ENCODE measurements at regions not wholly inside any gene's neighbourhood (a gene's known extent, or its start where the extent isn't known, plus 50 kb on each side); places are given as distances from the start of the nearest gene placed in this dataset.
A peak's percentile ranks its signal among the peaks of the same experiment; 100 is the strongest.

DNA sequence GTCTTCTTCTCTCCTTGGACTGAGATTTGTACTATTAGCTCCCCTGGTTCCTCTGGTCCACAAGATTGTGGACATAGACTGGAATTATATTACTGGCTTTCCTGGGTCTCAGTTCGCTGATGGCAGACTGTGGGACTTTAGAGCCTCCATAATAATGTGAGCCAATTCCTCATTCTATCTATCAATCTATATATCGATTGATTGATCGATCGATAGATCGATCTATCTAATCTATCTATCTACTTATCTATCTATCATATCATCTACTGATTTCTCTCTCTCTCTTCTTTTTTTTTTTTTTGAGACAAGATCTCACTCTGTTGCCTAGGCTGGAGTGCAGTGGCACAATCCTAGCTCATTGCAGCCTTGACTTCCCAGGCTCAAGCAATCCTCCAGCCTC, 51.5 kb upstream of the DDR1 start:
- peaks cover 12% of the 10 kb centered on the region for H3K79me2 ChIP-seq (ENCODE audit: insufficient read depth, low read length)
- TF ChIP-seq, protein P1, sequence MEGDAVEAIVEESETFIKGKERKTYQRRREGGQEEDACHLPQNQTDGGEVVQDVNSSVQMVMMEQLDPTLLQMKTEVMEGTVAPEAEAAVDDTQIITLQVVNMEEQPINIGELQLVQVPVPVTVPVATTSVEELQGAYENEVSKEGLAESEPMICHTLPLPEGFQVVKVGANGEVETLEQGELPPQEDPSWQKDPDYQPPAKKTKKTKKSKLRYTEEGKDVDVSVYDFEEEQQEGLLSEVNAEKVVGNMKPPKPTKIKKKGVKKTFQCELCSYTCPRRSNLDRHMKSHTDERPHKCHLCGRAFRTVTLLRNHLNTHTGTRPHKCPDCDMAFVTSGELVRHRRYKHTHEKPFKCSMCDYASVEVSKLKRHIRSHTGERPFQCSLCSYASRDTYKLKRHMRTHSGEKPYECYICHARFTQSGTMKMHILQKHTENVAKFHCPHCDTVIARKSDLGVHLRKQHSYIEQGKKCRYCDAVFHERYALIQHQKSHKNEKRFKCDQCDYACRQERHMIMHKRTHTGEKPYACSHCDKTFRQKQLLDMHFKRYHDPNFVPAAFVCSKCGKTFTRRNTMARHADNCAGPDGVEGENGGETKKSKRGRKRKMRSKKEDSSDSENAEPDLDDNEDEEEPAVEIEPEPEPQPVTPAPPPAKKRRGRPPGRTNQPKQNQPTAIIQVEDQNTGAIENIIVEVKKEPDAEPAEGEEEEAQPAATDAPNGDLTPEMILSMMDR (IDR thresholded peaks at IDR 0.05) = no peak
- no peak overlapping the region for H2AFZ ChIP-seq (ENCODE audit: insufficient read depth, low read depth, low read length, poor library complexity, severe bottlenecking)
- H3K36me3 ChIP-seq (replicated peaks in 1 of 2; ENCODE audit: control insufficient read depth in 1 of 2, insufficient read depth in 2 of 2, low read length in 2 of 2) = no peaks in the 10 kb centered on the region
- WGBS (ENCODE audit: insufficient coverage) = 100% methylated on average over 4 of the region's 5 CpGs
- H3K4me1 ChIP-seq (ENCODE audit: control insufficient read depth in 1 of 2, insufficient read depth in 2 of 2, low read length in 2 of 2) = peaks cover 42 to 46% of the 10 kb centered on the region in 2 donors
- H3K9me3 Mint-ChIP-seq = peaks cover 0 to 3% (median 0%) of the 10 kb centered on the region in 7 donors
- H3K4me1 Mint-ChIP-seq = peaks cover 56% of the 10 kb centered on the region
- H3K27ac ChIP-seq (ENCODE audit: low read depth in 1 of 2, low read length in 2 of 2) = no peak overlapping the region
- no peaks in the 10 kb centered on the region for H4K20me1 ChIP-seq (ENCODE audit: insufficient read depth, low read length)
- peaks cover 0 to 2% (median 0%) of the 10 kb centered on the region in 3 donors for H3K27me3 Mint-ChIP-seq (ENCODE audit: low read depth in 3 of 3)
- H3K27me3 ChIP-seq (ENCODE audit: control insufficient read depth in 2 of 2, insufficient read depth in 2 of 2, low read length in 2 of 2) = no peaks in the 10 kb centered on the region
- H3K9ac ChIP-seq (ENCODE audit: insufficient read depth, low read length, poor library complexity, severe bottlenecking) = no peak overlapping the region
- no peak overlapping the region for H3K4me2 ChIP-seq (replicated peaks; ENCODE audit: extremely low read depth, low read length, poor library complexity, severe bottlenecking)
- H3K4me3 Mint-ChIP-seq = no peak overlapping the region
- intact Hi-C loops (cut with micrococcal nuclease) = loop anchor here in 1 of 2 donors (5.0 kb wide), 1 partner anchor 254 kb away; no protein-coding TSS in a partner anchor
- no peak for DNase-seq
- no peak overlapping the region for H3K27ac Mint-ChIP-seq
- H3K9me3 ChIP-seq (replicated peaks in 1 of 2; ENCODE audit: control insufficient read depth in 1 of 2, insufficient read depth in 1 of 2, low read length in 2 of 2) = no peaks in the 10 kb centered on the region
- no peak overlapping the region for H3K4me3 ChIP-seq (replicated peaks in 1 of 3; ENCODE audit: low read depth in 2 of 3, low read length in 3 of 3)
- H3K36me3 Mint-ChIP-seq = no peaks in the 10 kb centered on the region

DNA sequence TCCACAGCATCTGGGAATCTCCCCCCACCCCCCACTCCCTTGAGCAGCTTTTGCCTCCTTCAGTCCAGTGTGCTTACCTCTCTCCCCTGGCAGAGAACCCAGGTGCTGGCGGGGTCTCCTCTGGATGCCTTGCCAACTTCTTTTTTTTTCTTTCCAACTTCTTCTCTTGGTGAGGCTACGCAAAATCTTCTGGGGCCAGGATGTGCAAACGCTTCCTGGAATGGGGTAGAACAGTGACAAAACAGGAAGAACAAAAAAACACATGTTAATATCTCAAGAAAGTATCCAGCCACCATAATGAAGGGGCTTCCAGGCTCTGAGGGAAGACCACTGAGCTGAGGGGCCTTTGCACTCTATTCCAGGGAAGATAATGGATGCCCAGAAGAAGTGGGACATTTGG, 53.9 kb upstream of the DDR1 start:
- Histone ChIP-seq H2AFZ (ENCODE audit: insufficient read depth, low read depth, low read length, poor library complexity, severe bottlenecking) (peak overlapping the region; percentile 71), H3K4me3 (replicated peaks in 1 of 3; ENCODE audit: low read depth in 2 of 3, low read length in 3 of 3) (peak overlapping the region; percentile 4 to 62 (median 17)), H3K36me3 (replicated peaks in 1 of 2; ENCODE audit: control insufficient read depth in 1 of 2, insufficient read depth in 2 of 2, low read length in 2 of 2) (no peaks in the 10 kb centered on the region), H3K79me2 (ENCODE audit: insufficient read depth, low read length) (peaks cover 12% of the 10 kb centered on the region), H3K27me3 (ENCODE audit: control insufficient read depth in 2 of 2, insufficient read depth in 2 of 2, low read length in 2 of 2) (no peaks in the 10 kb centered on the region), H3K27ac (ENCODE audit: low read depth in 1 of 2, low read length in 2 of 2) (peak overlapping the region; percentile 59 to 86), H3K9me3 (replicated peaks in 1 of 2; ENCODE audit: control insufficient read depth in 1 of 2, insufficient read depth in 1 of 2, low read length in 2 of 2) (no peaks in the 10 kb centered on the region), H3K9ac (ENCODE audit: insufficient read depth, low read length, poor library complexity, severe bottlenecking) (no peak overlapping the region), H3K4me1 (ENCODE audit: control insufficient read depth in 1 of 2, insufficient read depth in 2 of 2, low read length in 2 of 2) (peaks cover 42 to 47% of the 10 kb centered on the region in 2 donors), H4K20me1 (ENCODE audit: insufficient read depth, low read length) (no peaks in the 10 kb centered on the region), H3K4me2 (replicated peaks; ENCODE audit: extremely low read depth, low read length, poor library complexity, severe bottlenecking) (peak overlapping the region; percentile 67)
- no peaks in the 10 kb centered on the region for H3K36me3 Mint-ChIP-seq
- peak overlapping the region; percentile 53 to 79 for H3K4me3 Mint-ChIP-seq
- H3K27me3 Mint-ChIP-seq (ENCODE audit: low read depth in 3 of 3) = peaks cover 0 to 2% (median 1%) of the 10 kb centered on the region in 3 donors
- H3K9me3 Mint-ChIP-seq = peaks cover 0 to 3% (median 0%) of the 10 kb centered on the region in 7 donors
- DNase-seq = peak; percentile 37 to 65 (median 58)
- peak overlapping the region; percentile 66 to 92 (median 86) for H3K27ac Mint-ChIP-seq
- H3K4me1 Mint-ChIP-seq = peaks cover 59% of the 10 kb centered on the region
- TF ChIP-seq, protein P1 (IDR thresholded peaks at IDR 0.05) = no peak
- WGBS (ENCODE audit: insufficient coverage) = no CpG with 5 or more reads among the region's 3 CpGs
- intact Hi-C loops (cut with micrococcal nuclease) = loop anchor here in 1 of 2 donors (5.0 kb wide), 1 partner anchor 257 kb away; no protein-coding TSS in a partner anchor

Measured in CD14-positive monocyte (primary cell).